SK-N-SH treated with all-trans-retinoic acid at 6 μM for 48 hours (cell line): ENCODE measurements at regions not wholly inside any gene's neighbourhood (a gene's known extent, or its start where the extent isn't known, plus 50 kb on each side); places are given as distances from the start of the nearest gene placed in this dataset.

Experiments
- BACH2 ChIP-seq: fragments of 250-450 bp; sonication (Bioruptor Pico); IDR thresholded peaks from 2 replicates; pipeline ENCODE4 v1.9.0; 2021; ENCODE audit warnings: mild to moderate bottlenecking, borderline replicate concordance
- CREB5 ChIP-seq: fragments of 250-450 bp; sonication (Bioruptor Pico); IDR thresholded peaks from 2 replicates; pipeline ENCODE4 v1.5.1; 2020; ENCODE audit warnings: low read depth, mild to moderate bottlenecking, moderate library complexity
- CSDC2 ChIP-seq: fragments of 250-450 bp; sonication (Bioruptor Pico); IDR thresholded peaks from 2 replicates; pipeline ENCODE4 v1.5.0; 2020; ENCODE audit warnings: mild to moderate bottlenecking, moderate library complexity
- ESRRG ChIP-seq: fragments of 250-450 bp; sonication (Bioruptor Pico); IDR thresholded peaks from 2 replicates; pipeline ENCODE4 v1.6.1; 2021; ENCODE audit warnings: mild to moderate bottlenecking
- ISL1 ChIP-seq: fragments of 250-450 bp; sonication (Bioruptor Pico); IDR thresholded peaks from 2 replicates; pipeline ENCODE4 v2.1.2; 2022; ENCODE audit warnings: mild to moderate bottlenecking, moderate library complexity
- OSR1 ChIP-seq: fragments of 250-450 bp; sonication (Bioruptor Pico); IDR thresholded peaks from 2 replicates; pipeline ENCODE4 v1.8.0; 2022; ENCODE audit warnings: moderate library complexity, mild to moderate bottlenecking, inconsistent platforms
- PATZ1 ChIP-seq: fragments of 250-450 bp; sonication (Bioruptor Pico); IDR thresholded peaks from 2 replicates; pipeline ENCODE4 v1.8.0; 2020; ENCODE audit warnings: mild to moderate bottlenecking, moderate library complexity, borderline replicate concordance
- PPARA ChIP-seq: fragments of 250-450 bp; sonication (Bioruptor Pico); IDR thresholded peaks from 2 replicates; pipeline ENCODE4 v1.5.0; 2020; ENCODE audit warnings: mild to moderate bottlenecking, borderline replicate concordance
- RARB ChIP-seq: fragments of 250-450 bp; sonication (Bioruptor Pico); IDR thresholded peaks from 2 replicates; pipeline ENCODE4 v1.8.0; 2021; ENCODE audit warnings: mild to moderate bottlenecking, moderate library complexity
- TCF4 ChIP-seq: fragments of 250-450 bp; sonication (Bioruptor Pico); IDR thresholded peaks from 2 replicates; pipeline ENCODE4 v1.8.0; 2021; ENCODE audit warnings: mild to moderate bottlenecking, moderate library complexity, borderline replicate concordance
- ZFP3 ChIP-seq: fragments of 250-450 bp; sonication (Bioruptor Pico); IDR thresholded peaks from 2 replicates; pipeline ENCODE4 v1.5.0; 2020; ENCODE audit warnings: mild to moderate bottlenecking, moderate library complexity
- ZFP30 ChIP-seq: fragments of 450-650 bp; formaldehyde crosslinking; IDR thresholded peaks from 2 replicates; pipeline ENCODE4 v1.5.0; 2022; ENCODE audit warnings: mild to moderate bottlenecking, moderate library complexity
- ZNF70 ChIP-seq: fragments of 450-650 bp; formaldehyde crosslinking; IDR thresholded peaks from 2 replicates; pipeline ENCODE4 v1.5.0; 2020; ENCODE audit warnings: mild to moderate bottlenecking, moderate library complexity
- ZNF8 ChIP-seq: fragments of 450-650 bp; formaldehyde crosslinking; IDR thresholded peaks from 2 replicates; pipeline ENCODE4 v1.5.0; 2020; ENCODE audit warnings: mild to moderate bottlenecking, moderate library complexity

- TF ChIP-seq ZNF8 (CRISPR knock-in tag) (no peak), RARB (CRISPR knock-in tag) (no peak), ZFP30 (CRISPR knock-in tag) (no peak), CSDC2 (no peak), ZFP3 (no peak), PATZ1 (CRISPR knock-in tag) (no peak), CREB5 (CRISPR knock-in tag) (no peak), ZNF70 (CRISPR knock-in tag) (no peak), OSR1 (CRISPR knock-in tag) (no peak), TCF4 (CRISPR knock-in tag) (no peak), BACH2 (no peak), ESRRG (no peak), PPARA (CRISPR knock-in tag) (no peak), ISL1 (CRISPR knock-in tag) (no peak)
These were observed 102.8 kb upstream of the RPS6KA3 start for GRCh38 chrX:20369468-20369867.
